GM19023 (cell line): ENCODE measurements at regions not wholly inside any gene's neighbourhood (a gene's known extent, or its start where the extent isn't known, plus 50 kb on each side); places are given as distances from the start of the nearest gene placed in this dataset.

Experiments used
- ATAC-seq: cut with Tn5 transposase; IDR thresholded peaks from one replicate; pipeline ENCODE4 v1.9.1; 2021; ENCODE audit warnings: mild to moderate bottlenecking, moderate library complexity; ENCODE audit not compliant: unreplicated experiment

GRCh38 chr4:34176609-34177008 is 2067.7 kb downstream of the ARAP2 start:
- ATAC-seq: no peak

DNA sequence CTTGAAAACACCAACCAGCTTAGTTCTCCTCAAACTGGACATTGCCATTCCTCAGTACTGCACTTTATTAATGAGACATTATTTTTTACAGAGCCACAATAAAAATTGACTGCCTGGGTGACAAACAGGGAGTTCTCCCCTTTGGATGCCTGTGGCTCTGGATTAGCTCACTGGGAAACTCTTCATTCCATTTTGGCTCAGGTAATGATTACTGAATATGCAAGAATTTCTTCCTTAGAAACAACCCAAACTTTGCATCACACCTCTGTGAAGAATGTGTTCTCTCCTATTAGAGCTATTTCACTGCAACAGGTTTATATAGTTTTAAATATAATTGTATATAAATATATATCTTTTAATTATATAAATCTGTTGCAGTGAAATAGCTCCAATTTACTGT is 2065.8 kb downstream of the ARAP2 start:
- ATAC-seq: no peak

- ATAC-seq: no peak
These were observed 2062.9 kb downstream of the ARAP2 start for GRCh38 chr4:34181311-34181841.

DNA sequence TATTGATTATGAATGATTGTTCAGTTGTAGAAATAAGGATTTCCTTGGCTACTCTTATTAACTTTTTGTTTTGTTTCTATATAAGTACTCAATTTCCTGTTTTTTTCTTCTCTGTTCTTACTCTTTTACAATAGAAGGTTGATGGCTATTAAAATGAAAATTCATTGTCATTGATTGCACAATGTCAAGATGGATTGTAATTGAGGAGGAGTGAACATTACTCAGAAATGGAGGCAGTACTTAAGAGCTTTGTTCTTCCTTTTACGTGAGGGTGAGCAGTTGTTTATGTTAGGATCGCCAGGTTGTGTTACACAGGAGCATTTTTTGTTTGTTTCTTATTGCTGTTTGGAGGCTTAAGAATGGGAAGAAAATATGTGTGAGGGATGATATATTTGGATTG is 2062.4 kb downstream of the ARAP2 start:
- no peak for ATAC-seq

GRCh38 chr4:34182306-34182705 is 2062.0 kb downstream of the ARAP2 start:
- ATAC-seq: no peak

- no peak for ATAC-seq
These were observed 2060.4 kb downstream of the ARAP2 start for GRCh38 chr4:34183926-34184325.

GRCh38 chr4:34187056-34187455 is 2057.3 kb downstream of the ARAP2 start:
- ATAC-seq: no peak

DNA sequence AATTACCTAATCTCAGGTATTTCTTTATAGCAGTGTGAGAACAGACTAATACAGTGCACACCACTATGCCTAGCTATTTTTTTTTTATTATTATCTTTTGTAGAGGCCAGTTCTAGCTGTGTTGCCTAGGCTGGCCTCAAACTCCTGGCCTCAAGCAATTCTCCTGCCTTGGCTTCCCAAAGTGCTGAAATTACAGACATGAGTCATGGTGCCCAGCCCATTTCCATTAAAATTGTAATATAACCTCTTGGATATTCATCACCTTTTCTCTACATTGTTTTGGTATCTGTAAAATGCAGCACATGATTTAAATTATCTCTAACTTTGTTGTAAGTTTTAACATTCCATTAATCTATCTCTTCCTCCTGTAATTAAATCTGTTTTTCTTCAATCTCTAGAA is 2052.9 kb downstream of the ARAP2 start:
- ATAC-seq: no peak

DNA sequence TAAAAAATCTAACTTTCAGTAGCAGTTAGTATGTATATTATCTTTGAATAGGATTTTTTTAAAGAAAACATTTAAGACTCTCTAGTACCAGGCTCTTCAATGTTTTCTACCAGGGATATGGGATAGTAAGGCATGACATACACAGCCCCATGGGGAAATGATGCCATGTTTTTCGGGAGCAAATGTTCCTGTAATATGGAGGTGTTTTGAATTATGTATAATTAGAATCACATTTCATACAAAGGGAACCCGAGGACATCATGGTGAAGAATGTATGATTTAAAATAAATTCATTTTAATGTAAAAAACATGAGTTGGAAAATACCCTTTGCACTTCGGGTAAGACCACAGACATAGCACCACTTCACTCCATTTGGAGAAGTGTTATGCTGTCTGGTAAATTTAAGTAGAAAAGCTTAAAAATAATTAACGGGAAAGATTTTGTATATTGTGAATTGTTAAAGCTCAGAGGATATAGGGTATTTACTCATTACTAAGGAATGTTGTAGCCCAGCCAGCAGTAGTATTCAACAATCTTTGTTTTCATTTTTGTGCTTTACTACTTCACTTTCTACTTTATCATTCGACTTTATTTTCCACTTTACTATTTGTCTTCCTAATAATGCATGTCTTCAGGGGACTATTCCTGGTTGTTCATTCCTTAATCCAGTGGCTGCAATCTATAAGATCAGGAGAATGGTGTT is 2050.7 kb downstream of the ARAP2 start:
- ATAC-seq: no peak

- no peak for ATAC-seq
These were observed 2049.7 kb downstream of the ARAP2 start for GRCh38 chr4:34194585-34194984.

GRCh38 chr4:34196375-34196774 is 2047.9 kb downstream of the ARAP2 start:
- no peak for ATAC-seq

DNA sequence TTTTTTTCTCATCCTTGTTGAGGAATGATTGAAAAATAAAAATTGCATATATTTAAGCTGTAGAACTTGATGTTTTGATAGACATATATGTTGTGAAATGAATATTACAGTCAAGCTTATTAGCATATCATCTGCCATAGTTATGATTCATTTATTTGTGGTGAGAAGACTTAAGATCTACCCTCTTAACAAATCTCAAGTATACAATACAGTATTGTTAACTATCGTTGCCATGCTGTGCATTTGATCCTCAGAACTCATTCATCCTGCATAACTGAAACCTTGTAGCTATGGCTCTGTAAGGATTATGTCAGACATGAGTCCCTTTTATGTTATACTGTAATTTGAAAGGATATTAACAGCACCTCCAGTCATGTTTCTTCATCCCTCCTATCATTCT is 2045.3 kb downstream of the ARAP2 start:
- no peak for ATAC-seq

DNA sequence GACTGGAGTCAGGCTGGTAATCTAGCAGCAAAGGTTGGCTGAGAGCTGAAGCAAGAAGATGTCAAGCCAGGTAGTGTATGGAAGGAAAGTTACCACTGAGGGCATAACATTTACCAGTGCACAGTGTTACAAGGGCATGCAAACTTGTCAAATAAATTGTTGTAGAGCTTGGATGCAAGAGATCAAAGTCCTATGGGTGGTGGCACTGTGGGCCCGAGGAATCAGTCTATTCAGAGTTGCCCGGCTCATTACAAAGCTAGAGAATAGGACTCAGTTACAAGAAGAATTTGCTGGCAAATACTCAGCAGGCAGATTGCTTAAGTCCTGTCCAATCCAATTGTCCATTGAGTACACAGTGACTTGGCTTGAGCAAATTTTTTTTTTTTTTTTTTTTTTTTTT is 2043.8 kb downstream of the ARAP2 start:
- no peak for ATAC-seq

DNA sequence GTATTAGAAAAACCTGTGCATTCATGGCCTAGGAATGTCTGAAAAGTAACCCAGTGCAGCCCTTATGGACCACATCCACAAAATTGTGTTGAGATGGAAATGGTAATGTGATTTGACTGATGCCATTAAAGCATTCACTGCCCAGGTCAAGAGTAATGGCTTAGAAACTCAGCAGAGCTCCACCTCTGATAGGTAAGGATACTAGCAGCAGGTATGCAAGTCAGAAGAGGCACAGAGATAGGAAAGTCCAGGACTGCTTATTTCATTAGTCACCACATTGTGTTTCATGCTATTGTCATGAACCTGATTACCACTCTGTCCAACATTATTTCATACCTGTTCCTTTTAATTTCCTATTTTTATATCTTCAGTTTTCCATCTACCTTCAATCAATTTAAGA is 2042.2 kb downstream of the ARAP2 start:
- no peak for ATAC-seq

- ATAC-seq: no peak
These were observed 2023.7 kb downstream of the ARAP2 start for GRCh38 chr4:34220601-34221000.

DNA sequence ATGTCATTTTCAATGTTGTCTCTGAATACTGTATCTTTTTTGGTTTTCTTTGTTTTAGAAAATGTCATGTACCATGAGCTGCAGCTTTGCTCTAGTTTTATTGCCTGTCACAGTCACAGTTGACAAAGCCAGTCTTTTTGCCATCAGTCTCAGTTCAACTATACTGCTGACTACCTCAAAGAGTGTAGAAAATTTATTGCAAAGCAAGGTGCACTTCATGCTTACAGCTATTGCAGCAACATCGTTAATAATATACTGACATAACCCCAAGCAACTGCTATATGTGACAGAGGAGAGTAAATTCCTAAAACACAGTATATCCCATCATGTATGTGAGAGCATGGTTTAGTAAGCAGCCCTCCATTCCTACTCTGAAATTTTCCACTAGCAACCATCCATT is 2022.3 kb downstream of the ARAP2 start:
- ATAC-seq: no peak

DNA sequence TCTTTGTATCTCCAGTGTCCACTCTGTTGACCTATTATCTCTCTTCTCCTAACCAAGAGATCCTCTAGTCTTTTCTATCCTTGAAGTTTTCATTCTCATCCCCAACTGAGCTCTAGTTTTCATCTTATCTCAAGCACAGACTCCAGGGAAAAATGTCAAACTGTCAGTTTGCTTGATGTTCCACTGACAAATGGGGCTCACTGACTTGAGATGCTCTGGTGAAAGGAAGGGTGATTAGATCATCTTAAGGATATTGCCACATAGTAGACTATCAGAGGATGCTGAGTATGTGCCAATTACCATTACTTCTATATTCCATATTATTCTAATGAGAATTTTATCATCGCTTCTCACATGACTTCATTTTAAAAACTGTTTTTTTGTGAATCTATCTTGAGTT is 2008.2 kb downstream of the ARAP2 start:
- no peak for ATAC-seq

DNA sequence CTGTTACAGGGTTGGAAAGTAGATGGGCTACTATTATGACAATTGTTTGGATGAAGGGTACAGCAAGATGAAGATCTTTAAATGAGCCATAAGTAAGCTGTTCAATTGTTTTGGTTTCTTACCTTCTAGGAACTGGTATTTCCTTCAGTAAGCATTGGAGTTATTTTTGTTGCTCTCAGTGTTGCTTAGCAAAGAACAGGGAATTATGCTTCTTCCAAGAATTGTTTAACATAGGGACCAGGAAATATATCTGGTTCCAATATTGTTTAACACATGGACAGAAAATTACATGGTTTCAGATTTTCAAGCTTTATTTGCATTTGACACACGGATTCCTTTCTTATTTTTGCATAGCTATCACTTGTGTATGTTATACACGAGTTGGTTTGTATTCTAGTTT is 1999.0 kb downstream of the ARAP2 start:
- ATAC-seq: no peak

GRCh38 chr4:34250562-34250961 is 1993.8 kb downstream of the ARAP2 start:
- ATAC-seq: no peak

GRCh38 chr4:34253239-34253638 is 1991.1 kb downstream of the ARAP2 start:
- ATAC-seq: no peak

DNA sequence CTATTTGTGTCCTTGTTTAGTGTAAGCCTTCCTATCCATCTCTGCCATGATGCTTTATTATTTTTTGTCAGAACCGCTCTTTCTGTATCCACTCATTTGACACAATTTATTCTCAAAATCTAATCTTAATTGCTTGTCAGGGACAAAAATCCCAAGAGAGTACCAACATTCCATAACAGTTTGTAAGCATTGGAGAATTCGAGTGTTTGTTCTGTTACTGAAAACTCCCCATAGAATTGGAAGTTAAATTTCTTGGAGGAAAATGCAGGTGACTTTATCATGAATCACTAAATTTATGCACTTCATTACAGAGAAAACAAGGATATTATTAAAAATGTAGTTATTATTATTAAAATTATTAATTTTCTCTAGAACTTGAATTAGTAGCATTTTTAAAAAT is 1986.1 kb downstream of the ARAP2 start:
- no peak for ATAC-seq

DNA sequence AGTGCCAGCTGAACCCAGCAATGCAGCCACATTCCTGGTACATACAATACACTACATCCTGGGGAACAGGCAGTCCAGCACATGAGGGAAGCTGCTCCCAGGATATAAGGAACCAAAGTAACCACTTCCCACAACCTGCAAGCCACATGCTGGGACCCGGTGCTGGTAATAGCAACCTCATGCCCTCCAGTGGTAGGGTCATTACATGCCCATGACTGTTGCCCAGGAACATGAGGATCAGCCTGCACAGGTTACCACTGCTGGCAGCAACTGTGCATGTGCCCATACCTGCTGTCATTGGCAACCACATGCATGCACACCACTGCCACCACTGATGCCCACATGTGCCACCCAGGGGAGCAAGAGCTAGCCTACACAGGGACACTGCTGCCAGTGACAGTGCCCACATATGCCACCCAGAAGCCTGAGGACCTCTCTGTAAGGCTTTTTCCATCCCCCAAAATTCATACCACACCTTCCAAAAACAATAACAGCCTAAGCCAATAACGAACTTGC is 1982.5 kb downstream of the ARAP2 start:
- ATAC-seq: no peak

DNA sequence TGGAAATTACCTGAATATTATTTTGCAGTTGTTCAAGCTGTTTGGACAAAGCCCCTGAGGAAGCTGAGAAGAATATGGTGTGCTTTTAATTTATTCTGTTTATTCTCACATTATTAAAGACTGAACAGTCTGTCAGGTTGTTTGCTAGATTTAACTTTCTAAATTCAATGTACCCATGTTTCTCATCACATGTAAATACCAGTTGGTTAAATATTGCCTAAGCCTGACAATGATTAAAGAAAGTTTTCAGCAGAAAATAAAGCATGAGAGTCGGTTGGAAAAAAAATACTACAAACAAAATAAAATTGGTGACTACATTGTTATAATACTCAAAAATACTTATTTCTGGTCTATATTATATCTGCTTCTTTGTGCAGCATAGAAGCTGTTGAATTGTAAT is 1974.7 kb downstream of the ARAP2 start:
- ATAC-seq: no peak
